Stimulated activated CD4-positive, alpha-beta T cell treated with anti-CD3 and anti-CD28 coated beads, Interleukin-4, amount 100 ng/mL, for 48 hours (primary cell): ENCODE measurements at regions not wholly inside any gene's neighbourhood (a gene's known extent, or its start where the extent isn't known, plus 50 kb on each side); places are given as distances from the start of the nearest gene placed in this dataset.

Source experiments
- DNase-seq, 2 donors: peaks; one replicate each; pipeline ENCODE4 v3.0.0-alpha.2; 2020; ENCODE audit warnings: low read depth in 2 of 2

DNA sequence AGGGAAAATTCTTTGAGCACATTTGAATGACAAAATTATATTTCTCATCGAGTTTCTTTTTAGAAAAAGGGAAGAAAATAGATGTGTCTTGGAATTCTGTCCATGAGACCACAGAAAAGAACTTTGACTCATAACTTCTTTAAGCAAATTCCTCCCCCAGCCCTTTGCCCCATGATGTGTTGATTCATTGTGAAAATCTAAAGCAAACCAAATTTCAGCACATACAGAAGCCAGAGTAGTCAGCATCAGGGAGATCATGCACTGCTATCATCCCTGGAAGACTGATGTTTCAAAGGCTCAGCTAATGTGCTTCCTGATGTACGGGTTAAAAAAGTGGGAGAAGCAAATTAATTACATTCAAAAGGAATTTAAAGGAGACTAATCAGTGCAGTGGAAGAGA is 159.7 kb downstream of the FAT3 start:
- DNase-seq = no peak

DNA sequence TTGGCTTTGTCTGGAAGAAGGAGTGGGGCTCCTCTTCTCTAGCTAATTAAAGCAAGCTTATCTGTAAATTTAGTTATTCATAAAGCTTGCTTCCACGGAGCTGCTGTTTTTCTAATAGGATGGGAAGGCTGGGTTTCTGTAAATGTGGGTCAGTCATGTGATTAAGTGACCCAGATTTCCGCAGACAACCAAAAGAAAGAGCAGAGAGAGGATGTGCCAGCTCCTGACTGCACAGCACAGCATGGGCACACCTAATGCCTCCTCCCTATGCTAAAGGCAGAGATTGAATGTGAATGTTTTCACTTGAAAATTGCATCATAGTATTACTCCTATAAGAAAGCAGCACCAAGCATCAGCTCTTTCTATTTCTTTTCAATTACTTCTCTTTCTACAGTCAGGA is 160.2 kb downstream of the FAT3 start:
- no peak for DNase-seq

DNA sequence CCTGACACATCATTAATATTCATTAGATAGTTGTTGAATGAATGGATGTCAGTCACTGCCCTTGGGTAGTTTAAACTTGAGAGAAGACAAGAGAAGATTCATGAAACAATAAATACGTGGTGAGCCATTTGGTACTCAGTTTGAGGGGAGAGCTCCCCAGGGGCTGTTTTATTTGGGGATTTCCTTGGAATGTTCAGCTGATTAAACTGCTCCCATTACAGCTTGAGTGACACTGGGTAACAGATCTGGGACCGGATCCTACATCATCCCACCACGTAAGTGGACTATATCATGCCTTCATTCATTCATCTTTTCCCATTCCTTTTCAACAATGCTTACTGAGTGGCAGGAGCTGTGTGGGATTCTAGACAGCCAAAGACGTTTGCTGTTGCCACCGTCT is 162.0 kb downstream of the FAT3 start:
- DNase-seq = no peak

DNA sequence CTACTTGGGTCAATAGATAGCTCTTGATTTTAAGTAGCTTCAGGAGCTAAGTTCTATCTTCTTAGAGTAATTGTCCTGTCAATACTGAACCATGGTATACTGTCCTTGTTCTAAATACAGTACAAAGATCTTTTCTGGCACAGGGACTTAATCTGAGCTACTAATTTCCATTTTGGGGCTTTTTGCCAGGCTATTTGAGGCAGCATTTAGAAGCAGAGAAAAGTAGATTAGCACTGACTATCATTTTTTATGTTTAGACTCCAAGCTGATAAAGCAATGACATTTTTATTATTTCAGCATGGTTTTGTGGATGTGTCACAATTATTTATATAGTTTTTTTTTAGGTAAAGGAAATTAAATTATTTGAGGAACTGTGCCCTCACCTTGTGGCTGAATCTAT is 163.2 kb downstream of the FAT3 start:
- no peak for DNase-seq

DNA sequence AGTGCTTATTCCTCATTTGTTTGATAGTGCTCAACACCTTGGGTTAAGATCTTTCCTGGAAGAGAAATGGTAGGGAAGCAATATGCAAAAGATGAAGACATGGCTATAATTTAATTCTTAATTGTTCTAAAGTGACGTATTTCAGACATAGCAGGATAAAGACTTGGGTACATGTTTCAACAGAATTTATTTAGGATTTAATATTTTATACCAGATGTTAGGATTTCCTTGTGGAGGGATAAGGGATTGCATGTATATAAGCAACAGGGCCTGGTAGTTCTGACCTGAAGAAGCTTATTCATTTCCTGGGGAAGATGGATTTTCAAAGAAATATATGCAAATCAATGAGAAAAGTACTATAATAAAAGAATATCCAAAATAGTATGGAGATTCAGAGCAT is 163.8 kb downstream of the FAT3 start:
- DNase-seq = no peak

DNA sequence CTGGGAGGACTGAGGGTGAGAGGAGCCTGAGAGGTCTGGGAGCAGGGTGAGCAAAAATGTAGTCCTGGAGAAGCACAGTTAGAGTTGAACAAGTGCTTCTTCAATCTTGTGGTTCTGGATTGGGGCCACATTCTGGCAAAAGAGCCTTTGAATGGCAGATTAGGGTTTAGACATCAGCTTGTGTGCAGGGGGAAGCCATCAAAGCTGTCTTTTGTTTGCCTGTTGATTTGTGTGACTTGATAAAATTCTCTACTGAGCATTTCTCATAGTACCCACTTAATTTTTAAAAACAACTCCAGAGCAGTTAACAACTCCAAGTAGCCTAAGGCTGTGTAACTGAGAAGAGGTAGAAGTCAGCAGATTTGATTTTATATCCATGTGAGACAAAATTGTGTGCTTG is 166.2 kb downstream of the FAT3 start:
- no peak for DNase-seq

DNA sequence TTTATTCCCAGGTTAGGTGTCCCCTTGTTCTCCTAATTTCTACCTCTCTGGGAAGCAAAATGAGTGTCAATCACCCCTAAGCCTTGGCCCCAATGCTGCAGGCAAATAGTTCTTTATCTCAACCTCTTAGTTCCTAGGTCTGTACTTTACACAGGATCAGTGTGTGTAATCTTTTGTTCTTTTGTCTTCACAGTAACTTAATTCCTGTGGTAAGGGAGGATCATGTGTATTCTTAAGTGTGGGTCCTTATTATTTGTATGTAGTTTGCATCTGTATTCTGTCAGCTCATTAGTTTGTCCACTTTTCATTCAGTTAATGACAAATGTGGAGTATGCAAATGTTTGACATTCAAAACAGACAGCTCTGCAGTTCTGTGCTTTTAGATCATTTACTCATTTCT is 166.7 kb downstream of the FAT3 start:
- no peak for DNase-seq

DNA sequence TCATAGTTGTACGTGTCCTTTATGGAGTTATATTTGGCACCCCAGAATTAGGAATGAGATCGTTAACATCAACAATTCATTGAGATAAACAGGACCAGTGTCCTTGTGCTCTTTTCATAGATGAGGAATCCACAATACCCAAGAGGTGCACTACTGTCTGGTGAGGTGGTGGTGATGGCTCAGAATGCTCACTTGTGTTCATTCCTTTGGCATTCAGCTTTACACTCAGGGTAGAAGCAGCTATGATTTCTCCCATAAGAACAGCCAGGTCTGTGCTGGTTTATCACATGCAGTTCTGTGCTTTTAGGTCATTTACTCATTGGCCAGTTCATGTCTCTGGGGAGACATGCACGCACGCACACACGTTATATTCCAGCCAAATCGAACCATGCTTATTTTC is 167.2 kb downstream of the FAT3 start:
- no peak for DNase-seq

DNA sequence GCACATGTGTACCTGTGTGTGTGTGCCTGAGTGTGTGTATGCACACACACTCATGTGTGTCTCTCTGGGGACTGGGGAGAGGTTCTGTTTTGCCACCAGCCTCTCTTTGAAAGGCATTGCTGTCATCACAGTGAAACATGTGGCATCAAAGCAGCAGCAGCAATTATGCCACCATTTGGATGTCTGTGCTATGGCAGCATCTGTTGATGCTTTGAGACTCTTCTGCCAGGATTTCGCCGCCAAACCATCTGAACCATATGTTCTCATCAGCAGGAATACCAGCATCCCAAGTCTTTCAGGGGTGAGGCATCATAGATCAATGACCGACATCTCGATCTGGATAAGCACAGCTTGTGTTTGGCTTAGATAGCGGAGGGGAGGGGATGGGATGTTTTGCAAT is 168.6 kb downstream of the FAT3 start:
- DNase-seq = no peak

DNA sequence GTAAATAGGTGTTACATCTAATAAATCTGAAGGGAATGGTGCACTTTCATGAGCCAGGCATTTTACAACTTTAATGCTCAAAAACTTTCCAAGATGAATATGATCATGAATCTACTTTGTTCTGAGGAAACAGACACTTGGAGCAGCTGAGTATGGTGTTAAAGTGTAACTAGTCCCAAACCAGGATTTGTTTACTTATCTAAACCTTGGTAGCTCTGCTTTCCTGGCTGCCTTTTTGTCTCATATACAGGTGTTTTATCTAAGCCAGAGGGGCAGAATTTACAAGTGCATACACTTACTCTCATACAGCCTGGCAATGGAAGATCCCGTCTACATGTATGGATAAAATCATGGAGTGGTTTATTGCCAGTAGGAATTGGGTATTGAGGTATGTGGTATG is 171.5 kb downstream of the FAT3 start:
- no peak for DNase-seq

DNA sequence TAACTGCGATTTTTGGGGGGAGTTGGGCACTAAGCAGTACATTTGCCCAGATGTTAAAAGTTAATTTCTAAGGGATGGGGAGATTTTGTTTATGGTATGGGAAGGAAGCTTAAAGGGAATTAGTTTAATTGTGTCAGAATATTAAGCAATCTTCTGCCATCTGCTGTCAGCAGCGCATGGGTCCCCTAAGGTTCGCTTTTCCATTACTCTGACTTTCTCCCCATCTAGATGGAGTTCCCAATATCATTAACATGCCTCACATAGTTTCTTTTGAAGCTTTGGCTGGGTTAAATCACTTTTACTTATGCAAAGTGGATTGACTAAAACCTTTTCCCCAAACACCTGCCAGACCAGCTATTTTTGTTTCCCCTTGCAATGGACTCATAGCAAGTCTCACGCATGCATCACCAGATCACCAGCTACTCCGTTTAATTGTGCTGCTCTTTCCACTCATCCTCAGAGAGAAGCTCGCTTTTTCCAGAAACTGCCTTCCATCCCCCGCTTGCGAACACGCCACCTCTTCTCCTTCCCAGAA is 172.7 kb downstream of the FAT3 start:
- DNase-seq = no peak

DNA sequence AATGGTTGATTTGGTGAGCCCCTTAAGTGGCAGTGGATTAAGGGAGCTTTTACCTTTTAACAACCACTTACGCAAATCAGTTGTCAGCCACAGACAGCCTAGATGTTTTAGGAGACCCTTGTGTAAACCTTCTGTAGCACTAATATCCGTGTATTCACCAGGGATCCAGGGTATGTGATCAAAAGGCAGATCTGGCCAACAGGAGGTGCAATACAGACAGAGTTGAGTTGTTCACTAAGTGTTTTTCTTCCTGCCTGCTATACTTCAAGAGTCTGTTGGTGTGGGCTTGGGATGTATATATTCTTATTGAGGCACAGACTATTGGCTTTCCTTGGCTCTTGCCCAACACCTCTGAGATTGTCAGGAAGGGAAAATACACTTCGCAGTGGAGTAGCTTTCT is 175.1 kb downstream of the FAT3 start:
- DNase-seq = no peak

DNA sequence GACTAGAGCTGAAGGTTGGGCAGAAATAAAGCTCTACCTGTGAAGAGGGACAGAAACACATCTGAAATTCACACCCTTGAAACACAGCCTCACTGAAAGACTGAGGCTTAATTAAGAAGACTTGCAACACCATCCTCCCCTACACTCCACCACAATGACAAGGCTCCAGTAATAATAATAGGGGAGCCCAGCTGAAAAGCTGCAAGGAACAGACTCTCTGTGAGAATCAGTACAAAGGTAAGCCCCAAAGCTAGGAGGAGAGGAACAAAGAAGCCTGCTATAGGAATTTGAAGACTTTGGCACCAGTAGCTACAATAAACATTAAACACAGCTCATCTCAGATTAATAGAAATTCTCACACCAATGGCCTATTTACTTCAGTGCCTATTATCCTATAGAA is 176.9 kb downstream of the FAT3 start:
- DNase-seq = no peak

DNA sequence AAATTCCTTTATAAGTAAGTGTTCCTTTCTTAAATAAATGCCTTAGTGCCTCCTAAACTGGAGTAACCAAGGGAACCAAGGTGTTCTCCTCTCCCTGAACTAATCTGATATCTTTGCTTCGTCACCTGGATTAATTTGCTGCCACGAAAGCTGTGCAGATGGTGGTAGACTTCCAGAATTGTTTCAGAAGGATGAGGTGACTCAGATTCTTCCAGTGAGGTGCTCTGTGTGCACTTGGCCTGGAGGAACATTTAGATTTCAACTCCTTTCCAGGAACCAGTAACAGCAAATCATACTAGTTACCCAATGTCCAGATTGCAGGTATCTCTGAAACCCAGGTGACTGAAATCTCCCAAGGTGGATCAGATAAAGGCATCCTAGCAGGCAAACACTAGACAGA is 181.9 kb downstream of the FAT3 start:
- DNase-seq = no peak

DNA sequence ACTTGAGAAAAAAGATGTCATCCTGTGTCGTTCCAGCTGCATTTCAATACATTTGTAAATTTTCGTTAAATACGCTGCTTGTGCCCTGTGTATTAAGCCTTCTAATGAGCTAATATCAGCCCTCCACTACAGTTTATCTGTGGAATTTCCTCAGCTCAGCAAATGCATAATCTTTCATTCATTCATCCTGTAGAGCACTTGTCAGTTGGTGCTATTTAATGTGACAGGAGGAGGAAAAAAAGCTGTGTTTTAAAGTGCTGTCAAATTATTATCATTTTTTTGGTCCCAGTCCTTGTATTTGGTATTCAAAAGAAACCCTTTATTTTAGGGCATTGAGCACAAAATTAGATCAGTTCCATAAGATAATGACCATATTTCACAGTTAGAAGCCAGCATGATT is 184.7 kb downstream of the FAT3 start:
- DNase-seq = no peak

DNA sequence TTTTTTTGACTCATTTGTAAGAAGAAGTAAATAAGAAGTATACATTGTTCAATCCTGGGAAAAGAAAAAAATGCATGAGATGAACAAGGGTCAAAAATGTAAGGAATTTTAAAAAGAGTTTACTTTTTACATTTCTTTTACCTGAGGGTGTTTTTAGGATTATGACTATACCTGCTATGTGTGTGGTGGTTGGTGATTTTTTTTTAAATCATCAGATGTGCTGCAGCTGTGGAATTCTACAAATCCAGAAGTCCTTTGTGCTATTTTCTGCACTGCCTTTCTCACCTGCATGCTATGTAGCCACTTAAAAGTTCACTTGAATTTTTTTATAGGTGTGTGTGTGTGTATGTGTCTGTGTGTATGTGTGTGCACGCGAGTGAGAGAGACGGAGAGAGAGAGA is 185.3 kb downstream of the FAT3 start:
- DNase-seq = no peak

DNA sequence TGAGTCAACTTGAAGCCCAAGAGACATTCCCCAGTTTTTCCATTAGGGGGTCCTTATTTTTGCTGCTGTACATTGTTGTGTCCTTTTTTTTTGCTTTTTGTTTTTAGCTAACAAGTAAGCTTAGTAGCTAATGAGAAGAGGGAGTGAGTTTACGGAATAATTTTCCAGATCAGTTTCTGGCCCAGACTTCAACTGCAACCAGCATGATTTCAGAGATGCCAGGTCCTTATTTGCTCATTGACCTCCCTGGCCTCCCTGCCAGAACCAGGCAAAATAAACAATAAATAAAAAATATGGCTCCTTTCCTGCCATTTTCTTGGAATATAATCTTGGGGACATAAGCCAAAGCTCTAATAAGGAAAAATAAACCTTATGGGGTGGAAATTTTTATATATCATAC is 185.9 kb downstream of the FAT3 start:
- DNase-seq = no peak

DNA sequence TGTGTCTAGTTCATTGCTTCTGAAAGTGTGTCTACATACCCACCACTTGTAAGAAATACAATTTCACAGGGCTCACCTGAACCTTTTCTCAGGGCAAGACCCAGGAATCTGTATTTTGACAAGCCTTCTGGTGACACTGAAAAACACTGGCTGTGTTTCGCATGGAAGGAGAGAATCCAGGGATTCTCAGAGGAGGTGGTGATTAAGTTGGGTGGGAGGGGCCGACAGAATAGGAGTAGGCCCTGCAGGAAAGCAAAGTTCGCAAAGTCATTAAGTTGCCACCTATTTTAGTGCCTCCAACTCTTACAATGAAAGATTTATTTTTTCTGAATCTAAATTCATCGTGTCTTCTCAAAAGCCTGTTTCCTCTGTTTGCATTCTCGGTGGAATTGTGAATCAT is 186.8 kb downstream of the FAT3 start:
- DNase-seq = no peak

DNA sequence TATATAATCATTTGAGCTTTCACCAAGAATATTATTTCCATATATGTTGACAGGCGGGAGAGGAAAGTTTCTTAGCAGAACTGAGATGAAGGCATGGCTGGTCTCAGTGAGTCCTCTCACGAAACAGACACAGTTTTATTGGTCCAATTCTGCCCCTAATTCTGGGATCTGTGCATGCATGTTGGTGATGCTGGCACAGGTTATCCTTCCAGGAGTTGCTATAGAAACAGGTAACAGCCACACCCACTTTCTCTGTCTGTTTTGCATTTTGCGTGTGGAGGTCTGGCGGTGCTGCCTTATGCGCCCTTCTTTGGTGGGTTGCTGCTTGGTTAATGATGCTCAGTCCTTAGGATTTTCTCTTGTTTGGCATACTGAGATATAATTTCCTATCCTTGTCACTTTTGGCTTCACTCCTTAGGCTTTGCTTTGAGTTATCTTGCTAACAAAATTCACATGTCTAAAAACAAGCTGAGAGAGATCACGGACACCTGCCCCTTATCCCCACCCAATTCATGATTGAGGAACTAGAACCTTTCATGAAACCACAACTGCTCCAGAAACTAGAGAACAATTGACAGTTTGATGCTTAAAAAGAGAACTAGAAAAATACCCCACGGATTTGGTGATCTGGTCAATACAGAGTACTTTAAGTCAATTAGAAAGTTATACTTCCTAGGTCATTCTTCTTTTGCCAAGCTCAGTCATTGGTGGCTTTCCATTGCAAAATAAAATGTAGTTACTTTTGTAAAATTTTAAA is 189.3 kb downstream of the FAT3 start:
- no peak for DNase-seq

DNA sequence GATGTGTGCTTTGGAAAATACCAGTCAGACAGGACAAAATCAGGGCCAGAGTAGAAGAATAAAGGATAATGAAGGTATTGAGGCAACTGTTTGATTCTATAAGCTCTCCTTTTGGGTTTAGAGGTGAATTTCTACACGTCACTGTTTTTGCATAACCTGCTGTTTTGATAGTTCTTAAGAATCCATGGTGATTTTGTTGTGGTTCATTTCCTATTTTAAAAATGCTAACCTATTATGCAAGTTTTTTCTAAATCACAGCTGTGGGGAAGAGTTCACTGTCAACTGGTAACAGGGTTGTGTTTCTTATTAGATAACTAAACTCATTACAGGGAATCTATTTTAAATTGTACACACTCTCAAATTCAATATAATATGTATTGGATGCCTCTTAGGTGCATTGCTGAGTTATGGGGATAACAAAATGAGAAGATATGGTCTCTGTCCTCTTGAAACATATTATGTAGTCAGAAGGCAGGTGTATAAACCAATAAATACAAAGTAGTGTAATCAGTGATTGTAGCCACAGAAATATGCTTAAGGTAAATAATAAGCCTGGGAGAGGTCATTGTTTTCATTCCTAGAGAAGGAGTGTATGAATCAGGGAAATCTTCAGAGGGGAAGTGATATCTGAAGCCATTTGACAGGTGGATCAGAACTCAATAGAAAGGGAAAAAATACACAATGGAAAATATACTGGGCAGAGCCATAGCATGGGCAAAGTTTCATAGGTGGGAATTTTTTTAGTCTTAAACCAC is 192.5 kb downstream of the FAT3 start:
- no peak for DNase-seq

DNA sequence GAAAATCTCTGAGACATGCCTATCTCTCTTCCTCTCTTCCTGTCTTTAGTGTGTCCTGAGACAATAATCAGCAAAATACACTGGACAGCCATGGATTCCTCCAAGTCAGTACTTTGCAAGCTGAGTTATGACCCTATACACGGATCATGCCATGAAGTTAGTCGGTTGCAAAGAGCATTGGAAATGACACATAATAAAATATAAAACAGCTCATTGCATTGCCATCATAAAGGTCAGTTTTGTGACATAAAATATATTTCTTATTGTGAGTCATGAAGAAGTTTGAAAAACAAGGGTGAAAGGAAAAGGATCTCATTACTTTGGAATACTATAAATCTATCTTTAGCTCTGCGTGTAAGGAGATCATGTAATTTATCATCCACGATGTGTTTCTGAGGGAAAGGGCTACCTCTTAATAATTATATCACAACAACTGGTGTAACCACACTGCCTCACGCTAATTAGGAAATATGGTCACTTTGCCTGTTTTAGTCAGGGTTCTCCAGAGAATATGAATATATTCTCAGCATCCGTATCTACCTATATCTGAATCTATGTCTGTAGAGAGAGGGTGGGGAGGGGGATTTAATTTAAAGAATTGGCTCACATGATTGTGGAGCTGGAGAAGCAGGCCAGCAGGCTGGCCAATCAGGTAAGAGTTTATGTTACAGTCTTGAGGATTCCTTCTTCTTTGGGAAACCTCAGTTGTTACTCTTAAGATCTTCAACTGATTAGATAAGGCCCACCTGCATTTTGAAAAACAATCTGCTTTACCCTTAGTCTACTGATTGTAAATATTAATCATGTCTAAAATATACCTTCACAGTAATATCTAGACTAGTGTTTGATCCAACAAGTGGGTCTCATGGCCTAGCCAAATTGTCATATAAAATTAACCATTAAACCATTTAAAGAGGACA is 198.8 kb downstream of the FAT3 start:
- DNase-seq = no peak

DNA sequence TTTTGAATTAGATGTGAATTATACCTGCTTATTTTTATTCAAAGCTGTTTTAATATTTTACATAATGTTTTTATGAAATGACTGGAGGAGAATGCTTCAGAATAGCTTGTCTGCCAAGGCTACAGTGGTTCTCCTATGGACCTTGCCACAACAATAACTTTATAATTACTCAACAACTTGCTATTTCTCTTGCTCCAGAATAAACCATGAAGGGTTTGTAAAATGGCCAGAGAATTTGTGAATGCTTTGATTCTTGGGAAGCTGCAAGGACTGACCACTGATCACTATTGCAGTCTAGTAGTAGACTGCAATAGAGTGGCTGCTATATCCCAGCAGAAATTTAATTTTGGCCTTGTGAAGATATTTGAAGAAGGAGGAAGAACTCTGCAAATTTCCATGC is 199.7 kb downstream of the FAT3 start:
- no peak for DNase-seq
